Esophagus muscularis mucosa (tissue), 4 donors: ENCODE measurements at regions not wholly inside any gene's neighbourhood (a gene's known extent, or its start where the extent isn't known, plus 50 kb on each side); places are given as distances from the start of the nearest gene placed in this dataset.

ENCODE experiments used
- DNase-seq: peaks from one replicate; pipeline ENCODE4 v3.0.0-alpha.2; 2017; ENCODE audit errors: extremely low spot score
- H3K27ac ChIP-seq, 4 donors: fragments of 200-600 bp; sonication (generic); replicated peaks in 1 of 4; 1 replicate in 3 of 4; 2 replicates in 1 of 4; pipeline ENCODE4 v1.5.1; 2016 to 2019; ENCODE audit warnings: mild to moderate bottlenecking in 1 of 4
- H3K27me3 ChIP-seq, 4 donors: fragments of 200-600 bp; sonication (generic); one replicate each; pipeline versions ENCODE4 v1.5.1 to v1.6.0; 2016 to 2019
- H3K36me3 ChIP-seq, 4 donors: fragments of 200-600 bp; sonication (generic); one replicate each; pipeline ENCODE4 v1.5.1; 2016 to 2019
- H3K4me1 ChIP-seq, 4 donors: fragments of 200-600 bp; sonication (generic); one replicate each; pipeline ENCODE4 v1.5.1; 2016 to 2019
- H3K4me3 ChIP-seq, 4 donors: fragments of 200-600 bp; sonication (generic); 1 replicate in 2 of 4; 2 replicates in 2 of 4; pipeline ENCODE4 v1.5.1; 2016 to 2019; ENCODE audit warnings: mild to moderate bottlenecking in 4 of 4, moderate library complexity in 1 of 4
- H3K9me3 ChIP-seq, 4 donors: fragments of 200-600 bp; sonication (generic); 1 replicate in 3 of 4; 2 replicates in 1 of 4; pipeline ENCODE4 v1.5.1; 2016 to 2019
- CTCF ChIP-seq, 3 experiments: fragments of 200-600 bp in 2 of 3; fragments of 450-650 bp in 1 of 3; sonication (generic) in 2 of 3; IDR thresholded peaks; one replicate each; pipeline ENCODE4 v1.5.1; 2017 to 2019; ENCODE audit warnings: antibody characterized with exemption in 3 of 3, mild to moderate bottlenecking in 2 of 3, moderate library complexity in 1 of 3
- EP300 ChIP-seq: sonication (generic); formaldehyde crosslinking; IDR thresholded peaks from one replicate; pipeline ENCODE4 v1.6.1; 2017; ENCODE audit warnings: antibody characterized with exemption
- POLR2A ChIP-seq: fragments of 450-650 bp; IDR thresholded peaks from one replicate; pipeline ENCODE4 v1.6.1; 2017; ENCODE audit warnings: antibody characterized with exemption, moderate library complexity, mild to moderate bottlenecking, low read depth
- POLR2AphosphoS5 ChIP-seq, 2 donors: sonication (generic); formaldehyde crosslinking; IDR thresholded peaks; one replicate each; pipeline ENCODE4 v1.6.1; 2017; ENCODE audit warnings: antibody characterized with exemption in 2 of 2
- WGBS: methylation state at CpG from one replicate; pipeline ENCODE4 v1.1.5; 2018; 5-methylcytosine and 5-hydroxymethylcytosine counted together
- intact Hi-C: fragments of 100-400 bp; cut with DNase I; formaldehyde crosslinking; loops from one replicate; pipeline ENCODE4 v1.15.1; 2023

- no peak overlapping the region for H3K27ac ChIP-seq
- intact Hi-C loops = no loop called here
- no peaks in the 10 kb centered on the region for H3K9me3 ChIP-seq
- DNase-seq = no peak
- WGBS = 78% methylated on average over 3 of the region's 3 CpGs
- H3K36me3 ChIP-seq = no peaks in the 10 kb centered on the region
- H3K27me3 ChIP-seq = no peaks in the 10 kb centered on the region
- H3K4me3 ChIP-seq = no peak overlapping the region
- TF ChIP-seq CTCF (IDR thresholded peaks at IDR 0.05) (no peak), EP300 (no peak), POLR2AphosphoS5 (IDR thresholded peaks at IDR 0.05) (no peak), POLR2A (no peak)
- H3K4me1 ChIP-seq = no peaks in the 10 kb centered on the region
Measured at GRCh38 chr6:71730284-71730683, 156.1 kb upstream of the RIMS1 start.

GRCh38 chr6:71733970-71734899 lies 152.1 kb upstream of the RIMS1 start:
- H3K4me3 ChIP-seq = no peak overlapping the region
- no peaks in the 10 kb centered on the region for H3K27me3 ChIP-seq
- no peaks in the 10 kb centered on the region for H3K4me1 ChIP-seq
- 41% methylated on average over 1 of the region's 1 CpG for WGBS
- H3K27ac ChIP-seq = no peak overlapping the region
- no peak for TF ChIP-seq POLR2A
- no peak for TF ChIP-seq EP300
- no peak for TF ChIP-seq POLR2AphosphoS5 (IDR thresholded peaks at IDR 0.05)
- TF ChIP-seq CTCF (IDR thresholded peaks at IDR 0.05) = no peak
- no peaks in the 10 kb centered on the region for H3K9me3 ChIP-seq
- intact Hi-C loops = no loop called here
- H3K36me3 ChIP-seq = no peaks in the 10 kb centered on the region
- no peak for DNase-seq

GRCh38 chr6:71737953-71738352 lies 148.4 kb upstream of the RIMS1 start:
- Histone ChIP-seq H3K27me3 (no peaks in the 10 kb centered on the region), H3K9me3 (no peaks in the 10 kb centered on the region), H3K36me3 (no peaks in the 10 kb centered on the region), H3K4me1 (no peaks in the 10 kb centered on the region), H3K4me3 (no peak overlapping the region), H3K27ac (no peak overlapping the region)
- no peak for DNase-seq
- 88% methylated on average over 1 of the region's 1 CpG for WGBS
- intact Hi-C loops = no loop called here
- TF ChIP-seq POLR2AphosphoS5 (IDR thresholded peaks at IDR 0.05) (no peak), EP300 (no peak), CTCF (IDR thresholded peaks at IDR 0.05) (no peak)

GRCh38 chr6:71745525-71745924 lies 140.8 kb upstream of the RIMS1 start:
- intact Hi-C loops = no loop called here
- no peak overlapping the region for H3K4me3 ChIP-seq
- H3K4me1 ChIP-seq = no peaks in the 10 kb centered on the region
- H3K27ac ChIP-seq = no peak overlapping the region
- TF ChIP-seq POLR2AphosphoS5 (IDR thresholded peaks at IDR 0.05) (no peak), POLR2A (no peak), CTCF (IDR thresholded peaks at IDR 0.05) (no peak), EP300 (no peak)
- 72% methylated on average over 5 of the region's 5 CpGs for WGBS
- no peaks in the 10 kb centered on the region for H3K36me3 ChIP-seq
- no peaks in the 10 kb centered on the region for H3K9me3 ChIP-seq
- DNase-seq = no peak
- no peaks in the 10 kb centered on the region for H3K27me3 ChIP-seq
